Heart left ventricle (tissue), 16 donors: ENCODE measurements at regions not wholly inside any gene's neighbourhood (a gene's known extent, or its start where the extent isn't known, plus 50 kb on each side); places are given as distances from the start of the nearest gene placed in this dataset.

ENCODE experiments used
- ATAC-seq, 4 donors: fragments of 200-7000 bp; cut with Tn5 transposase; one replicate each; pipeline ENCODE4 v1.9.1; 2020 to 2022; ENCODE audit warnings: moderate library complexity in 4 of 4, mild to moderate bottlenecking in 3 of 4, moderate number of reproducible peaks in 1 of 4
- DNase-seq, 5 donors: peaks; one replicate each; pipeline ENCODE4 v3.0.0-alpha.2; 2020
- H3K27ac ChIP-seq, 12 donors: fragments of 200-600 bp; sonication (generic) in 4 of 12; one replicate each; pipeline versions ENCODE4 v1.5.0 to v1.8.0; 2016 to 2022; ENCODE audit warnings: mild to moderate bottlenecking in 2 of 12
- H3K27me3 ChIP-seq, 9 donors: fragments of 200-600 bp; sonication (generic) in 2 of 9; one replicate each; pipeline versions ENCODE4 v1.5.1 to v1.8.0; 2016 to 2022; ENCODE audit warnings: mild to moderate bottlenecking in 3 of 9
- H3K36me3 ChIP-seq, 9 donors: fragments of 200-600 bp; sonication (generic) in 2 of 9; one replicate each; pipeline versions ENCODE4 v1.5.0 to v1.8.0; 2018 to 2022; ENCODE audit warnings: mild to moderate bottlenecking in 2 of 9
- H3K4me1 ChIP-seq, 12 donors: fragments of 200-600 bp; sonication (generic) in 4 of 12; one replicate each; pipeline versions ENCODE4 v1.5.0 to v1.8.0; 2016 to 2022; ENCODE audit warnings: mild to moderate bottlenecking in 3 of 12
- H3K4me3 ChIP-seq, 12 donors: fragments of 200-600 bp; sonication (generic) in 4 of 12; one replicate each; pipeline versions ENCODE4 v1.5.0 to v1.8.0; 2017 to 2022; ENCODE audit warnings: mild to moderate bottlenecking in 9 of 12, moderate library complexity in 4 of 12
- H3K9me3 ChIP-seq, 12 donors: fragments of 200-600 bp; sonication (generic) in 4 of 12; one replicate each; pipeline versions ENCODE4 v1.5.0 to v1.8.0; 2016 to 2022; ENCODE audit warnings: mild to moderate bottlenecking in 1 of 12
- CTCF ChIP-seq, 12 donors: fragments of 200-600 bp; sonication (generic) in 4 of 12; IDR thresholded peaks; one replicate each; pipeline versions ENCODE4 v1.5.0 to v1.8.0; 2018 to 2022; ENCODE audit warnings: antibody characterized with exemption in 12 of 12, mild to moderate bottlenecking in 5 of 12
- POLR2A ChIP-seq, 2 donors: fragments of 450-650 bp; IDR thresholded peaks; one replicate each; pipeline ENCODE4 v1.6.1; 2017; ENCODE audit warnings: antibody characterized with exemption in 2 of 2, mild to moderate bottlenecking in 2 of 2, moderate library complexity in 2 of 2
- WGBS, 4 donors: extraction: QIAGEN DNeasy Blood & Tissue Kit in 2 of 4; methylation state at CpG; one replicate each; pipeline versions ENCODE4 v1.1.5 to v1.1.7; 2013 to 2018; 5-methylcytosine and 5-hydroxymethylcytosine counted together
- intact Hi-C, 10 donors: fragments of 100-400 bp; cut with DNase I; formaldehyde crosslinking; loops; one replicate each; pipeline versions ENCODE4 v1.11.1 to v1.14.2; 2022
- donor health status: ischemic (EF 13 %, LVEDD 7.1; RV severe dilation, severe dysfunction).
- donor health status: healthy with polysubstance abuse.
- donor health status: DM: no; HTN: yes; CAD: no.
- donor health status: DM: no; HTN: no; CAD: no.
- donor health status: ischemic (EF 25% LVEDD 6.9; RV normal size, moderate dysfunction).
- donor health status: ischemic (EF 25% LVEDD 5.7; RV mildly dilated, moderate dysfunction).
- donor health status: healthy.
- donor health status: DM: yes; HTN: yes; CAD: no.
- donor health status: ischemic (EF 35%, LVEDD 5.7; RV mildly dilated, moderate dysfunction).
- donor health status: nonischemic (EF 11% LVEDD 7.7; RV severe dilation, severe dysfunction).
- donor health status: DM: yes; HTN: yes; CAD: no.
- donor health status: PGD.
- donor health status: ischemic (EF 29% LVEDD 5.4; RV normal size, mild dysfunction).
- donor health status: nonischemic (EF 23%, LVEDD 6.1; RV moderate dilation, normal function).

DNA sequence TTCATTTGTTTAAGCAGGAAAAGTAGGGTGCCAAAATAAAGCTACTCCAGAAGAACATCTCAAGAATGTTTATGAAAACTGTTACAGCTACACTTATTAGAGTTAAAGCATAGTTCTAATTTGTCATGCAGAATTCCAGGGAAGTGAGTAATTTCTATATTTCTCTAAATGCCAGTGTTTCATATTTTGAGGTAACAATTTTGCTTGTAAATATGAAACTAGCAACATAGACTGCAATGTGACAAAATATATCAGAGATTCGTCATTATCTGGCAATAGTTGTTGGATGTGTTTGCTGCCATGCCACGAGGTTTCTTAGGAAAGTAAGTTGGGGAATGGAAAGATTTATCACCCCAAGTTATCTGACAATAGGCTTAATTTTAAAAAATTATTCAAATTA, 424.1 kb upstream of the ZEB2 start:
- Histone ChIP-seq H3K27ac (peak overlapping the region in 1 of 12 donors; percentile 12), H3K4me1 (peaks cover 0 to 31% (median 1%) of the 10 kb centered on the region in 12 donors), H3K27me3 (no peaks in the 10 kb centered on the region), H3K9me3 (no peaks in the 10 kb centered on the region), H3K4me3 (no peak overlapping the region), H3K36me3 (no peaks in the 10 kb centered on the region)
- intact Hi-C loops = no loop called here
- 60 to 78% (median 71%) methylated on average over 2 of the region's 2 CpGs for WGBS, 4 donors
- no peak for TF ChIP-seq CTCF (IDR thresholded peaks at IDR 0.05)
- TF ChIP-seq POLR2A (IDR thresholded peaks at IDR 0.05) = no peak
- DNase-seq = no peak
- no peak for ATAC-seq

DNA sequence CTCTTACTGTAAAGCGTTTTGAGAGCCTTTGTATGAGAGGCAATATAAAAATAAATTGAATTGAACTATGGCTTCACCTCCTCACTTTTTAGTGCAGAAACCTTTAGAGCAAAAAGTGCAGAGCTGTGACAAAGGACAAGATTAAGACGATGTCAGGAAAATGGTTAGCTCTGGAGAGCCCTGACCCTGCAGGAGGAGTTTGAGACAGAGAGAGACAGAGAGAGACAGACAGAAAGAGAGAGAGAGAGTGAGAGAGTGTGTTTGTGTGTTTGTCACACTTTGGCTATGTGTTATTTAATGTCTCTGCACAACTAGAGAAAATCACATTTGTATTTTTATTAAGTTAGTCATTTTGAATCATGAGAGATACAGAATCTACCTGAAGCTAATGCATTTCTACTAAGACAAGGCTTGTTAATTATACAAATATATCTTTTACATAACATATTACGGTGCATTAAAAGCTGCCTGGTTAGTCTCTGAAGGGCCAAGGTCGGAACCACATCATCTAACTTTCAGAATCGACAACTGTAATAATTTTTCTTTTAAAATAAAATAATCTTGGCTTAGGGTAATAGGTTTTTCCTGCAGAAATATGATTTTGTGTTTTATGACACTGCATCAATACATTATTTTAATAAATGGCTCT, 423.5 kb upstream of the ZEB2 start:
- WGBS, 4 donors = 60 to 65% (median 63%) methylated on average over 5 of the region's 5 CpGs
- intact Hi-C loops = no loop called here

DNA sequence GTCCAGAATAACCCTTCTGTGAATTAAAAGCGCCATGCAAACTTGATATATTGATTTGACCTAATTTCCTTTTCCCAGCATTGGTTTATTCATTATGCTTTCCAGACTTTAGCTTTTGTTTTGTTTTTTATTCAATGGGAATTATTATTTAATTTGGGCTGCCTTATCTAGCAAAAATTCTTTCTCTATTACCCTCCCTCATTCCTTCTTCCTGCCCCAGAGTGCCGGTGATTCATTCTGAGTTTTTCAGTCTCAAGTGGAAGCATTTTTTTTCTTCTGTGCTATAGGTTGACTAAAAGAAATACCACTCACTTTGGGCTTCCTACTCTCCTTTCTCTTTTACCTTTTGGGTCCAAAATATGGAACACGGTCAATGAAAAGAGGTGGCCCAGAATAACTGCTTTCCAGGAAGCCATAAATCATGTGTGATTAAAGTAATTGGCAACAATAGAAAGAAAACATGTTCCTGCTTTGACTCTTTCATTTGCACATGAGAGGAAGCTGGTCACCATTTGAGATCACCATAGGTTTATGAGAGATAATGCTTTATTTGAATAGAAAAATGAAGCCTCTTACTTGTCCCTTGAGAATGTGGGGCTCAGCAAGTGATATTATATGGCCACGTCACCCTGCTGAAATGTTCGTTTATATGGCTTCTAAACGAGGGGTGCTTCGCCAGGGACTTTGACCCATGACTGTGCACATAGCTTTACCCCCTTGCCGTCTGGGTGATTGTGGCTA, 422.8 kb upstream of the ZEB2 start:
- no peak for ATAC-seq
- DNase-seq = no peak
- H3K27ac ChIP-seq = peak overlapping the region in 4 of 12 donors; percentile 16 to 38 (median 24)

More for the DNA sequence above, 423.5 kb upstream of the ZEB2 start:
- peak overlapping the region in 3 of 12 donors; percentile 22 to 38 (median 27) for H3K27ac ChIP-seq
- no peak overlapping the region for H3K4me3 ChIP-seq
- no peaks in the 10 kb centered on the region for H3K9me3 ChIP-seq
- H3K4me1 ChIP-seq = peaks cover 0 to 36% (median 4%) of the 10 kb centered on the region in 12 donors
- DNase-seq (no peak), ATAC-seq (no peak)
- no peaks in the 10 kb centered on the region for H3K27me3 ChIP-seq
- H3K36me3 ChIP-seq = no peaks in the 10 kb centered on the region
- TF ChIP-seq CTCF (IDR thresholded peaks at IDR 0.05) (no peak), POLR2A (IDR thresholded peaks at IDR 0.05) (no peak)

More for the DNA sequence above, 422.8 kb upstream of the ZEB2 start:
- TF ChIP-seq POLR2A (IDR thresholded peaks at IDR 0.05) (no peak), CTCF (IDR thresholded peaks at IDR 0.05) (no peak)
- Histone ChIP-seq H3K4me1 (peaks cover 0 to 43% (median 8%) of the 10 kb centered on the region in 12 donors), H3K27me3 (no peaks in the 10 kb centered on the region), H3K36me3 (no peaks in the 10 kb centered on the region), H3K9me3 (no peaks in the 10 kb centered on the region), H3K4me3 (no peak overlapping the region)
- WGBS, 4 donors = 55 to 66% (median 57%) methylated on average over 8 of the region's 8 CpGs
- intact Hi-C loops = no loop called here
